ENCODE measurements at regions not wholly inside any gene's neighbourhood (a gene's known extent, or its start where the extent isn't known, plus 50 kb on each side); places are given as distances from the start of the nearest gene placed in this dataset.
A peak's percentile ranks its signal among the peaks of the same experiment; 100 is the strongest.
"Not testable (repeated sequence)": the region's sequence is repeated elsewhere in the genome, so short reads cannot be mapped to it uniquely, and the experiment has no call there.

- WGBS: 79% methylated on average over 6 of the region's 6 CpGs
- H3K36me3 ChIP-seq (ENCODE audit: control insufficient read depth in 2 of 2, insufficient read depth in 2 of 2, low read length in 1 of 2): peaks cover 0 to 3% of the 10 kb centered on the region in 2 donors
Measured at GRCh38 chr3:18712713-18713576, 287.8 kb upstream of the SATB1 start.

GRCh38 chr3:18704326-18704725 lies 279.2 kb upstream of the SATB1 start:
- H3K27ac ChIP-seq (ENCODE audit: low read depth in 1 of 2, low read length in 1 of 2): no peak overlapping the region
- H3K27me3 ChIP-seq (ENCODE audit: control insufficient read depth in 2 of 2, insufficient read depth in 1 of 2, low read length in 1 of 2): no peaks in the 10 kb centered on the region
- H3K36me3 ChIP-seq (ENCODE audit: control insufficient read depth in 2 of 2, insufficient read depth in 2 of 2, low read length in 1 of 2): peaks cover 0 to 1% of the 10 kb centered on the region in 2 donors
- H3K4me3 ChIP-seq (ENCODE audit: low read length in 2 of 2): no peak overlapping the region
- no peaks in the 10 kb centered on the region for H3K4me1 ChIP-seq (ENCODE audit: control insufficient read depth in 2 of 2, insufficient read depth in 2 of 2, low read length in 2 of 2)
- peaks cover 0 to 2% of the 10 kb centered on the region in 2 donors for H3K9me3 ChIP-seq (ENCODE audit: control insufficient read depth in 2 of 2, insufficient read depth in 1 of 2, low read length in 1 of 2)
- no peak for DNase-seq (ENCODE audit: low read depth in 6 of 9, low spot score in 9 of 9)

More at GRCh38 chr3:18712713-18713576, 287.8 kb upstream of the SATB1 start:
- peaks cover 3 to 19% of the 10 kb centered on the region in 2 donors for H3K4me1 ChIP-seq (ENCODE audit: control insufficient read depth in 2 of 2, insufficient read depth in 2 of 2, low read length in 2 of 2)
- H3K4me3 ChIP-seq (ENCODE audit: low read length in 2 of 2): no peak overlapping the region
- peaks cover 0 to 2% of the 10 kb centered on the region in 2 donors for H3K9me3 ChIP-seq (ENCODE audit: control insufficient read depth in 2 of 2, insufficient read depth in 1 of 2, low read length in 1 of 2)
- H3K27me3 ChIP-seq (ENCODE audit: control insufficient read depth in 2 of 2, insufficient read depth in 1 of 2, low read length in 1 of 2): no peaks in the 10 kb centered on the region
- DNase-seq (ENCODE audit: low read depth in 6 of 9, low spot score in 9 of 9): peak in 5 of 9 donors; percentile 33 to 72 (median 44)
- peak overlapping the region; percentile 69 to 91 for H3K27ac ChIP-seq (ENCODE audit: low read depth in 1 of 2, low read length in 1 of 2)

- H3K4me3 ChIP-seq (ENCODE audit: low read length in 2 of 2): no peak overlapping the region
- DNase-seq (ENCODE audit: low read depth in 6 of 9, low spot score in 9 of 9): no peak
- no peaks in the 10 kb centered on the region for H3K27me3 ChIP-seq (ENCODE audit: control insufficient read depth in 2 of 2, insufficient read depth in 1 of 2, low read length in 1 of 2)
- H3K27ac ChIP-seq (ENCODE audit: low read depth in 1 of 2, low read length in 1 of 2): no peak overlapping the region
- no peaks in the 10 kb centered on the region for H3K4me1 ChIP-seq (ENCODE audit: control insufficient read depth in 2 of 2, insufficient read depth in 2 of 2, low read length in 2 of 2)
- H3K9me3 ChIP-seq (ENCODE audit: control insufficient read depth in 2 of 2, insufficient read depth in 1 of 2, low read length in 1 of 2): peaks cover 0 to 2% of the 10 kb centered on the region in 2 donors
- H3K36me3 ChIP-seq (ENCODE audit: control insufficient read depth in 2 of 2, insufficient read depth in 2 of 2, low read length in 1 of 2): no peaks in the 10 kb centered on the region
Measured at GRCh38 chr3:18703798-18704197, 278.7 kb upstream of the SATB1 start.

GRCh38 chr3:18693588-18694329 lies 268.6 kb upstream of the SATB1 start:
- 97% methylated on average over 32 of the region's 33 CpGs for WGBS
- not testable (repeated sequence) for DNase-seq (ENCODE audit: low read depth in 6 of 9, low spot score in 9 of 9); H3K27ac ChIP-seq (ENCODE audit: low read depth in 1 of 2, low read length in 1 of 2); H3K36me3 ChIP-seq (ENCODE audit: control insufficient read depth in 2 of 2, insufficient read depth in 2 of 2, low read length in 1 of 2); H3K27me3 ChIP-seq (ENCODE audit: control insufficient read depth in 2 of 2, insufficient read depth in 1 of 2, low read length in 1 of 2); H3K4me3 ChIP-seq (ENCODE audit: low read length in 2 of 2); H3K4me1 ChIP-seq (ENCODE audit: control insufficient read depth in 2 of 2, insufficient read depth in 2 of 2, low read length in 2 of 2); H3K9me3 ChIP-seq (ENCODE audit: control insufficient read depth in 2 of 2, insufficient read depth in 1 of 2, low read length in 1 of 2)

- no peaks in the 10 kb centered on the region for H3K4me1 ChIP-seq (ENCODE audit: control insufficient read depth in 2 of 2, insufficient read depth in 2 of 2, low read length in 2 of 2)
- no peak for DNase-seq (ENCODE audit: low read depth in 6 of 9, low spot score in 9 of 9)
- H3K9me3 ChIP-seq (ENCODE audit: control insufficient read depth in 2 of 2, insufficient read depth in 1 of 2, low read length in 1 of 2): peaks cover 2 to 8% of the 10 kb centered on the region in 2 donors
- no peaks in the 10 kb centered on the region for H3K27me3 ChIP-seq (ENCODE audit: control insufficient read depth in 2 of 2, insufficient read depth in 1 of 2, low read length in 1 of 2)
- WGBS: 66% methylated on average over 4 of the region's 4 CpGs
- no peaks in the 10 kb centered on the region for H3K36me3 ChIP-seq (ENCODE audit: control insufficient read depth in 2 of 2, insufficient read depth in 2 of 2, low read length in 1 of 2)
- H3K4me3 ChIP-seq (ENCODE audit: low read length in 2 of 2): no peak overlapping the region
- no peak overlapping the region for H3K27ac ChIP-seq (ENCODE audit: low read depth in 1 of 2, low read length in 1 of 2)
Measured at GRCh38 chr3:18687286-18687685, 262.1 kb upstream of the SATB1 start.

GRCh38 chr3:18683900-18684299 lies 258.8 kb upstream of the SATB1 start:
- Histone ChIP-seq H3K27me3 (ENCODE audit: control insufficient read depth in 2 of 2, insufficient read depth in 1 of 2, low read length in 1 of 2) (no peaks in the 10 kb centered on the region), H3K27ac (ENCODE audit: low read depth in 1 of 2, low read length in 1 of 2) (no peak overlapping the region), H3K36me3 (ENCODE audit: control insufficient read depth in 2 of 2, insufficient read depth in 2 of 2, low read length in 1 of 2) (no peaks in the 10 kb centered on the region), H3K4me1 (ENCODE audit: control insufficient read depth in 2 of 2, insufficient read depth in 2 of 2, low read length in 2 of 2) (peaks cover 5 to 9% of the 10 kb centered on the region in 2 donors), H3K4me3 (ENCODE audit: low read length in 2 of 2) (no peak overlapping the region), H3K9me3 (ENCODE audit: control insufficient read depth in 2 of 2, insufficient read depth in 1 of 2, low read length in 1 of 2) (peaks cover 2 to 8% of the 10 kb centered on the region in 2 donors)
- no peak for DNase-seq (ENCODE audit: low read depth in 6 of 9, low spot score in 9 of 9)

- Histone ChIP-seq H3K9me3 (ENCODE audit: control insufficient read depth in 2 of 2, insufficient read depth in 1 of 2, low read length in 1 of 2) (peaks cover 2 to 8% of the 10 kb centered on the region in 2 donors), H3K27ac (ENCODE audit: low read depth in 1 of 2, low read length in 1 of 2) (no peak overlapping the region), H3K4me3 (ENCODE audit: low read length in 2 of 2) (no peak overlapping the region), H3K4me1 (ENCODE audit: control insufficient read depth in 2 of 2, insufficient read depth in 2 of 2, low read length in 2 of 2) (peaks cover 10 to 14% of the 10 kb centered on the region in 2 donors), H3K27me3 (ENCODE audit: control insufficient read depth in 2 of 2, insufficient read depth in 1 of 2, low read length in 1 of 2) (no peaks in the 10 kb centered on the region), H3K36me3 (ENCODE audit: control insufficient read depth in 2 of 2, insufficient read depth in 2 of 2, low read length in 1 of 2) (no peaks in the 10 kb centered on the region)
- no peak for DNase-seq (ENCODE audit: low read depth in 6 of 9, low spot score in 9 of 9)
- WGBS: 92% methylated on average over 3 of the region's 3 CpGs
Measured at GRCh38 chr3:18681818-18682345, 256.7 kb upstream of the SATB1 start.

GRCh38 chr3:18680758-18681157 lies 255.6 kb upstream of the SATB1 start:
- Histone ChIP-seq H3K27ac (ENCODE audit: low read depth in 1 of 2, low read length in 1 of 2) (no peak overlapping the region), H3K4me1 (ENCODE audit: control insufficient read depth in 2 of 2, insufficient read depth in 2 of 2, low read length in 2 of 2) (peaks cover 10 to 15% of the 10 kb centered on the region in 2 donors), H3K27me3 (ENCODE audit: control insufficient read depth in 2 of 2, insufficient read depth in 1 of 2, low read length in 1 of 2) (no peaks in the 10 kb centered on the region), H3K36me3 (ENCODE audit: control insufficient read depth in 2 of 2, insufficient read depth in 2 of 2, low read length in 1 of 2) (no peaks in the 10 kb centered on the region), H3K4me3 (ENCODE audit: low read length in 2 of 2) (no peak overlapping the region), H3K9me3 (ENCODE audit: control insufficient read depth in 2 of 2, insufficient read depth in 1 of 2, low read length in 1 of 2) (peaks cover 2 to 8% of the 10 kb centered on the region in 2 donors)
- no peak for DNase-seq (ENCODE audit: low read depth in 6 of 9, low spot score in 9 of 9)
- 90% methylated on average over 3 of the region's 3 CpGs for whole genome bisulfite sequencing

- peaks cover 13 to 19% of the 10 kb centered on the region in 2 donors for H3K4me1 ChIP-seq (ENCODE audit: control insufficient read depth in 2 of 2, insufficient read depth in 2 of 2, low read length in 2 of 2)
- no peaks in the 10 kb centered on the region for H3K27me3 ChIP-seq (ENCODE audit: control insufficient read depth in 2 of 2, insufficient read depth in 1 of 2, low read length in 1 of 2)
- 37% methylated on average over 4 of the region's 4 CpGs for WGBS
- H3K36me3 ChIP-seq (ENCODE audit: control insufficient read depth in 2 of 2, insufficient read depth in 2 of 2, low read length in 1 of 2): no peaks in the 10 kb centered on the region
- no peak overlapping the region for H3K4me3 ChIP-seq (ENCODE audit: low read length in 2 of 2)
- peak; percentile 30 to 85 (median 58) for DNase-seq (ENCODE audit: low read depth in 6 of 9, low spot score in 9 of 9)
- peak overlapping the region in 1 of 2 donors; percentile 73 for H3K27ac ChIP-seq (ENCODE audit: low read depth in 1 of 2, low read length in 1 of 2)
- H3K9me3 ChIP-seq (ENCODE audit: control insufficient read depth in 2 of 2, insufficient read depth in 1 of 2, low read length in 1 of 2): peaks cover 2 to 5% of the 10 kb centered on the region in 2 donors
Measured at GRCh38 chr3:18679238-18679637, 254.1 kb upstream of the SATB1 start.

Measured in thymus (tissue), 11 donors.